DMS 273 (cell line): ENCODE measurements at regions not wholly inside any gene's neighbourhood (a gene's known extent, or its start where the extent isn't known, plus 50 kb on each side); places are given as distances from the start of the nearest gene placed in this dataset.
A peak's percentile ranks its signal among the peaks of the same experiment; 100 is the strongest.
"Not testable (repeated sequence)": the region's sequence is repeated elsewhere in the genome, so short reads cannot be mapped to it uniquely, and the experiment has no call there.

Experiments
- DNase-seq: peaks from one replicate; lab custom pipeline; 2025; ENCODE audit not compliant: unreplicated experiment; lab: John Stamatoyannopoulos, UW

DNA sequence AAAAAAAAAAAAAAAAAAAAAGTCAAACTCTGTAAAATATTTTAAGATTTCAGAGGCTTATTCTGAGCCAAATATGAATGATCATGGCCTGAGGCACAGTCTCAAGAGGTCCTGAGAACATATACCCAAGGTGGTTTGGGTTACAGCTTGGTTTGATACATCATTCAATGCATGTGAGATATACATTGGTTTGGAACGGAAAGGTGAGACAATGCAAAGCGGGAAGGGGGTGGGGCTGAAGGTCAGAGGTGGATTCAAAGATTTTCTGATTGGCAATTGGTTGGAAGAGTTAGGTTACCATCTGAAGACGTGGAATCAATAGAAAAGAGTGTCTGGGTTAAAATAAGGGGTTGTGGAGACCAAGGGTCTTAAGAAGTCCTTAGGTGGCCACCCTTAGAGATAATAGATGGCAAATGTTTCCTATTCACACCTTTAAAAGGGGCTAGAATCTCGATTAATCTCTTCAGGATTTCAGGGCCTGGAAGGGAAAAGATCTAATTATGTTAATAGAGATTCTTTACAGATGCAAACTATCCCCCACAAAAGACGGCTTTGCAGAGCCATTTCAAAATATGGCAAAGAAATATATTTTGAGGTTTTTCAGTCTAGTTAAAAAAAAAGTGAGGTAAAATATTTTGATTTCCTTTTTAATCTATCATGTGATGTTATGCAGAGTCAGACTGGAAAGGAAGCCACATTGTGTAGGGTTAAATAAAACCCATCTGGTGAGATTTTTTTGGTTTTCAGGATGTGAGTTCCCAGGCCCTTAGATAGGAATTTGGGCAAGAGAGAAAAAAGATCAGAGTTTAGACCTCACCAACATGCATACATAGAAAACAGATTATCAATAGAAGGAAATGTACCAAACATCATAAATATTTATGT lies 173.8 kb upstream of the CNOT2 start:
- DNase-seq, result no peak

- DNase-seq, result no peak
Measured at GRCh38 chr12:70070494-70071007, 172.7 kb upstream of the CNOT2 start.

GRCh38 chr12:70074510-70074909 lies 168.7 kb upstream of the CNOT2 start:
- no peak for DNase-seq

DNA sequence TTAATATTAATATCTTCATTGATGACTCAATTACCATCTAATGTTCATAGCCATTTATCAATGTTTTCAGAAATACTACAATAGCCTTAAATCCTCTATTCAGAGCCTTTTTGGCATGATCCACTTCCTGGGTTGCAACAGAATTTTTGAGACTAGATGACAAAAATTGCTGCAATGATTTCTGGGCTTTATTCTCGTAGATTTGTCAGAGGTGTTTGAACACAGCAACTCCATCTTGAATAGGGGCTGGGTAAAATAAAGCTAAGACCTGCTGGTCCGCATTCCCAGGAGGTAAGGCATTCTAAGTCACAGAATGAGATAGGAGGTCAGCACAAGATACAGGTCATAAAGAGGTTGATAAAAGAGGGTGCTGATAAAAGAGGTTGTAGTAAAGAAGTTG lies 165.8 kb upstream of the CNOT2 start:
- DNase-seq, result no peak

DNA sequence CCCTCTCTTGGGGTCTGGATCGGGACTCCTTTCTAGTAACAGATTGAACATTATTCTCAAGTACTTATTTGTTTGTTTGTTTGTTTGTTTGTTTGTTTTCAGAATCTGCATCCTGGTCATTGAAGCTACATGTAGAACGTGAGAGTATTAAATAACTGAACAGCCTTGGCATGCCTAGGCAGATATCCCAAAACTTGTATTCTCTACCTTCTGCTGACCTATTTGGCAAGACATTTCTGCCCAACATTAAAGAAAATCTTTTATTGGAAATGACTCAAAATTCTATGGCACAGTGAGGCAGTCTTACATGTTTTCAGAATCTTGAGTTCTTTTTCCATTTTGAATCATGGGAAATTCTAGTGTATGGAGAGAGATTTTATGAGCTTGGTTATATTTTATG lies 165.1 kb upstream of the CNOT2 start:
- no peak for DNase-seq

- DNase-seq, result no peak
Measured at GRCh38 chr12:70080566-70080965, 162.7 kb upstream of the CNOT2 start.

DNA sequence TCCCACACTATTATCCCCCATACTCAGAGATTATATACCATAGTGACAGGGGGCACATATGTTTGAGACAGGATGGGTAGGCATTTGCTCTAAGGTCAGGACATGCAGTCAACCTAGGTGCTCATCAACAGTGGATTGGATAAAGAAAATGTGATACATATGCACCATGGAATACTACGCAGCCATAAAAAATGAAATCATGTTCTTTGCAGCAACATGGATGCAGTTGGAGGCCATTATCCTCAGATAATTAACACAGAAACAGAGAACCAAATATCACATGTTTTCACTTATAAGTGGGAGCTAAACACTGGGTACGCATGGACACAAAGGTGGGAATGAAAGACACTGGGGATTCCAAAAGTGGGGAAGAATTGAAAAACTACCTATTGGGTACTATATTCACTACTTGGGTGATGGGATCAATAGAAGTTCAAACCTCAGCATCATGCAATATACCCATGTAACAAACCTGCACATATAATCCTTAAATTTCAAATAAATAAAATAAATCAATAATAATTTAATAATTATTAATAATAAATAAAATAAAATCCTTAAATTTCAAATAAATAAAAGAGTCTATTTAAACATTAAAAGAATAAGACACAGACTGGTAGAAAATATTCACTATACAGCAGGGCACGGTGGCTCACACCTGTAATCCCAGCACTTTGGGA lies 160.1 kb upstream of the CNOT2 start:
- no peak for DNase-seq

DNA sequence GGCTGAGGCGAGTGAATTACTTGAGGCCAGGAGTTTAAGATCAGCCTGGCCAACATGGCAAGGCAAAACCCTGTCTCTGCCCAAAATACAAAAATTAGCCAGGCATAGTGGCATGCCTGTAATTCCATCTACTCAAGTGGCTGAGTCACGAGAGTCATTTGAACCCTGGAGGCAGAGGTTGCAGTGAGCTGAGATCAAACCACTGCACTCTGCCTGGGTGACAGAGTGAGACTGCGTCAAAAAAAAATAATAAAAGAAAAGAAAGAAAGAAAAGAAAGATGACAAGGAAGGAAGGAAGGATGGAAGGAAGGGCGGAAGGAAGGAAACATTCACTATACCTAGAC lies 159.6 kb upstream of the CNOT2 start:
- no peak for DNase-seq

DNA sequence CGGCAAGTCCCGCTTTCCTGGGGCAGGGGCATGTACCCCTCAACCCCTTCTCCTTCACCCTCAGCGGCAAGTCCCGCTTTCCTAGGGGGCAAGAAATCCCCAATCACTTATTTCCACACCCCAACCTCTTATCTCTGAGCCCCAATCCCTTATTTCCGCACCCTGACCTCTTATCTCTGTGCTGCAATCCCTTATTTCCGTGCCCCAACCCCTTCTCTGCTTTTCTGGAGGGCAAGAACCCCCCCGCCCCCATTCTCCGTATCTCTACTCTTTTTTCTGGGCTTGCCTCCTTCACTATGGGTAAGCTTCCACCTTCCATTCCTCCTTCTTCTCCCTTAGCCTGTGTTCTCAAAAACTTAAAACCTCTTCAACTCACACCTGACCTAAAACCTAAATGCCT lies 156.9 kb upstream of the CNOT2 start:
- not testable (repeated sequence) for DNase-seq

GRCh38 chr12:70091021-70091521 lies 152.2 kb upstream of the CNOT2 start:
- DNase-seq, result no peak

GRCh38 chr12:70094467-70094866 lies 148.8 kb upstream of the CNOT2 start:
- no peak for DNase-seq

GRCh38 chr12:70096759-70097410 lies 146.3 kb upstream of the CNOT2 start:
- DNase-seq, result no peak

- DNase-seq, result no peak
Measured at GRCh38 chr12:70101064-70101463, 142.2 kb upstream of the CNOT2 start.

DNA sequence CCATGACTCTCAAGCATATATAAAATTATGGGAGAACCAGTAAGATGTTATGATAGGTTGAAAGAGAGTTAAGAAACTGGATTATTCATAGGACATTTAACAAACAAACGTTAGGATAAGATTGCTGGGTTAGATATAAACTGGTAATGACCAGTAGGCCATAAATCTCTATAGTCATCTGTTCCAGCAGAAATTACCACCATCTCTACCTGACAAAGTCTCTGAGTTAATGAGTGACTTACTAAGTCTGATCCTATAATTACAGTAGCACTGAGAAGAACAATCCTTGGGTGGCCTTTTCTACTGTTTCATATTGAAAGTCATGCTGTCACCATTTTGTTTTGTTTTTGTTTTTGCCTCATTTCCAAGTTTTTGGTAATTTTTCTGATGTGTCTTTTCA lies 136.9 kb upstream of the CNOT2 start:
- DNase-seq, result no peak

- peak; percentile 8 for DNase-seq
Measured at GRCh38 chr12:70110085-70110484, 133.1 kb upstream of the CNOT2 start.

GRCh38 chr12:70117670-70118069 lies 125.6 kb upstream of the CNOT2 start:
- no peak for DNase-seq

- DNase-seq, result peak; percentile 79
Measured at GRCh38 chr12:70120970-70121369, 122.3 kb upstream of the CNOT2 start.

- no peak for DNase-seq
Measured at GRCh38 chr12:70121562-70121961, 121.7 kb upstream of the CNOT2 start.

GRCh38 chr12:70122804-70123203 lies 120.4 kb upstream of the CNOT2 start:
- no peak for DNase-seq

GRCh38 chr12:70149013-70149412 lies 94.2 kb upstream of the CNOT2 start:
- no peak for DNase-seq

- DNase-seq, result no peak
Measured at GRCh38 chr12:70149665-70150064, 93.6 kb upstream of the CNOT2 start.

DNA sequence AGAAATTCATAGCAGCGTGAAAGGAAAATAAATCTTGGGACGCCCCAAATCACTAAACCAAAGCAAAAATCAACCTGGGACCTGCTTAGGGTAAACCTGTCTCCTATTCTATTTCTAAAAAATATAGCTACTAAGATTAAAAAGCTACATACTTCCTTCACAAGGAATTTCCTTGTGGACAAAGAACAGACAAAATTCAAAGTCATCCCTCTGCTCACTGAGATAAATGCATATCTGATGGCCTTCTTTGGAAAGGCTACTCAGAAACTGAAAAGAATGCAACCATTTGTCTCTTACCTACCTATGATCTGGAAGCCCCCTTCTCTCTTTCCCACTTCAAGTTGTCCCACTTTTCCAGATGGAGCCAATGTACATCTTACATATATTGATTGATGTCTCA lies 93.0 kb upstream of the CNOT2 start:
- DNase-seq, result no peak
